ENCODE measurements at regions not wholly inside any gene's neighbourhood (a gene's known extent, or its start where the extent isn't known, plus 50 kb on each side); places are given as distances from the start of the nearest gene placed in this dataset.

- Histone ChIP-seq H3F3A (ENCODE audit: low read depth) (no peaks in the 10 kb centered on the region), H3K4me3 (ENCODE audit: low read length, poor library complexity, severe bottlenecking) (no peak overlapping the region), H3K9me3 (ENCODE audit: insufficient read depth, low read depth, low read length) (no peaks in the 10 kb centered on the region), H3K36me3 (ENCODE audit: insufficient read depth, low read length) (no peaks in the 10 kb centered on the region), H2AFZ (ENCODE audit: low read length) (no peak overlapping the region), H4K20me1 (ENCODE audit: insufficient read depth, low read length, poor library complexity, severe bottlenecking) (no peaks in the 10 kb centered on the region), H3K9ac (ENCODE audit: low read depth, low read length, poor library complexity, severe bottlenecking) (no peak overlapping the region), H3K79me2 (ENCODE audit: insufficient read depth, low read length) (no peaks in the 10 kb centered on the region), H3K27me3 (ENCODE audit: insufficient read depth, low read length, poor library complexity, severe bottlenecking) (no peaks in the 10 kb centered on the region), H3K9me2 (replicated peaks; ENCODE audit: low read depth, low read length) (no peaks in the 10 kb centered on the region), H3K4me2 (ENCODE audit: low read depth, low read length, poor library complexity, severe bottlenecking) (no peak overlapping the region), H3K4me1 (ENCODE audit: insufficient read depth, low read length, poor library complexity, severe bottlenecking) (no peaks in the 10 kb centered on the region)
- TF ChIP-seq EZH2phosphoT487 (IDR thresholded peaks at IDR 0.05; ENCODE audit: borderline replicate concordance) = no peak
- no peak for TF ChIP-seq CTCF (conservative IDR thresholded peaks at IDR 0.05; ENCODE audit: low read length)
Measured at GRCh38 chr20:7189231-7189630, 421.7 kb downstream of the BMP2 start.

GRCh38 chr20:7193681-7194080 is 426.2 kb downstream of the BMP2 start:
- no peaks in the 10 kb centered on the region for H3K36me3 ChIP-seq (ENCODE audit: insufficient read depth, low read length)
- H3K4me2 ChIP-seq (ENCODE audit: low read depth, low read length, poor library complexity, severe bottlenecking) = no peak overlapping the region
- no peak overlapping the region for H3K4me3 ChIP-seq (ENCODE audit: low read length, poor library complexity, severe bottlenecking)
- no peaks in the 10 kb centered on the region for H3K27me3 ChIP-seq (ENCODE audit: insufficient read depth, low read length, poor library complexity, severe bottlenecking)
- H3K79me2 ChIP-seq (ENCODE audit: insufficient read depth, low read length) = no peaks in the 10 kb centered on the region
- H3K9me3 ChIP-seq (ENCODE audit: insufficient read depth, low read depth, low read length) = no peaks in the 10 kb centered on the region
- no peaks in the 10 kb centered on the region for H4K20me1 ChIP-seq (ENCODE audit: insufficient read depth, low read length, poor library complexity, severe bottlenecking)
- no peaks in the 10 kb centered on the region for H3K4me1 ChIP-seq (ENCODE audit: insufficient read depth, low read length, poor library complexity, severe bottlenecking)
- H2AFZ ChIP-seq (ENCODE audit: low read length) = no peak overlapping the region
- H3K9ac ChIP-seq (ENCODE audit: low read depth, low read length, poor library complexity, severe bottlenecking) = no peak overlapping the region
- no peaks in the 10 kb centered on the region for H3K9me2 ChIP-seq (replicated peaks; ENCODE audit: low read depth, low read length)
- H3F3A ChIP-seq (ENCODE audit: low read depth) = no peaks in the 10 kb centered on the region
- TF ChIP-seq CTCF (conservative IDR thresholded peaks at IDR 0.05; ENCODE audit: low read length) (no peak), EZH2phosphoT487 (IDR thresholded peaks at IDR 0.05; ENCODE audit: borderline replicate concordance) (no peak)

- no peak overlapping the region for H3K4me2 ChIP-seq (ENCODE audit: low read depth, low read length, poor library complexity, severe bottlenecking)
- no peaks in the 10 kb centered on the region for H3K79me2 ChIP-seq (ENCODE audit: insufficient read depth, low read length)
- no peak overlapping the region for H2AFZ ChIP-seq (ENCODE audit: low read length)
- H3K4me3 ChIP-seq (ENCODE audit: low read length, poor library complexity, severe bottlenecking) = no peak overlapping the region
- no peaks in the 10 kb centered on the region for H3F3A ChIP-seq (ENCODE audit: low read depth)
- H4K20me1 ChIP-seq (ENCODE audit: insufficient read depth, low read length, poor library complexity, severe bottlenecking) = no peaks in the 10 kb centered on the region
- TF ChIP-seq EZH2phosphoT487 (IDR thresholded peaks at IDR 0.05; ENCODE audit: borderline replicate concordance) = no peak
- no peak for TF ChIP-seq CTCF (conservative IDR thresholded peaks at IDR 0.05; ENCODE audit: low read length)
- H3K36me3 ChIP-seq (ENCODE audit: insufficient read depth, low read length) = no peaks in the 10 kb centered on the region
- H3K4me1 ChIP-seq (ENCODE audit: insufficient read depth, low read length, poor library complexity, severe bottlenecking) = no peaks in the 10 kb centered on the region
- H3K27me3 ChIP-seq (ENCODE audit: insufficient read depth, low read length, poor library complexity, severe bottlenecking) = no peaks in the 10 kb centered on the region
- no peak overlapping the region for H3K9ac ChIP-seq (ENCODE audit: low read depth, low read length, poor library complexity, severe bottlenecking)
- H3K9me2 ChIP-seq (replicated peaks; ENCODE audit: low read depth, low read length) = no peaks in the 10 kb centered on the region
- no peaks in the 10 kb centered on the region for H3K9me3 ChIP-seq (ENCODE audit: insufficient read depth, low read depth, low read length)
Measured at GRCh38 chr20:7195704-7196103, 428.2 kb downstream of the BMP2 start.
